HG03571 (cell line): ENCODE measurements at regions not wholly inside any gene's neighbourhood (a gene's known extent, or its start where the extent isn't known, plus 50 kb on each side); places are given as distances from the start of the nearest gene placed in this dataset.
"Not testable (repeated sequence)": the region's sequence is repeated elsewhere in the genome, so short reads cannot be mapped to it uniquely, and the experiment has no call there.

Experiments used
- ATAC-seq: cut with Tn5 transposase; IDR thresholded peaks from one replicate; pipeline ENCODE4 v1.9.1; 2021; ENCODE audit not compliant: unreplicated experiment

GRCh38 chr18:60209042-60209441, 163.5 kb downstream of the MC4R start:
- no peak for ATAC-seq

GRCh38 chr18:60202708-60203107, 169.9 kb downstream of the MC4R start:
- ATAC-seq, result no peak

GRCh38 chr18:60200558-60200957, 172.0 kb downstream of the MC4R start:
- ATAC-seq, result no peak

GRCh38 chr18:60199505-60199904, 173.1 kb downstream of the MC4R start:
- no peak for ATAC-seq

GRCh38 chr18:60197671-60198462, 174.7 kb downstream of the MC4R start:
- no peak for ATAC-seq

DNA sequence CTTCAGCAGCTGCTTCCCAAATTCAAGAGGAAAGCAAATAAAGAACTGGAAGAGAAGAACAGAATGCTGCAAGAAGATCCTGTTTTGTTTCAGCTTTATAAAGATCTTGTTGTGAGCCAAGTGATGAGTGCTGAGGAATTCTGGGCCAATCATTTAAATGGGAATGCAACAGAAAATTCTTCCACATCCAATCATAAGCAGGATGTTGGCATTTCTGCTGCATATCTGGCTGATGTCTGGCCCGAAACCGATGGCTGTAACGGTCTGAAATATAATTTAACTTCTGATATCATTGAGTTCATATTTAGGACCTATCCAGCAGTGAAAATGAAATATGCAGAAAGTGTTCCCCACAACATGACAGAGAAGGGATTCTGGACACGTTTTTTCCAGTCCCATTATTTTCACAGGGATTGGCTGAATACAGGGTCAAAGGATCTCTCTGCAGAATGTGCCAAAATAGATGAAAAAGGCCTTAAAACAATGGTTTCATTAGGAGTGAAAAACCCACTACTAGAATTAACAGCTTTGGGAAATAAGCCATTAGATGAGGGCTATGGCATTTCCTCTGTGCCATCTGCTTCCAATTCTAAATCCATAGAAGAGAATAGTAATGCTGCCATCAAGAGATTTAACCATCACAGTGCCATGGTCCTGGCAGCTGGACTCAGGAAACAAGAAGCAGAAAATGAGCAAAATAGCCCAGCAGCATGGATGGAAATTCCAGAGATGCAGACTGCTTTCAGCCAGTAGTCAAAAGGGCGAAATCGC, 175.6 kb downstream of the MC4R start:
- ATAC-seq, result no peak

DNA sequence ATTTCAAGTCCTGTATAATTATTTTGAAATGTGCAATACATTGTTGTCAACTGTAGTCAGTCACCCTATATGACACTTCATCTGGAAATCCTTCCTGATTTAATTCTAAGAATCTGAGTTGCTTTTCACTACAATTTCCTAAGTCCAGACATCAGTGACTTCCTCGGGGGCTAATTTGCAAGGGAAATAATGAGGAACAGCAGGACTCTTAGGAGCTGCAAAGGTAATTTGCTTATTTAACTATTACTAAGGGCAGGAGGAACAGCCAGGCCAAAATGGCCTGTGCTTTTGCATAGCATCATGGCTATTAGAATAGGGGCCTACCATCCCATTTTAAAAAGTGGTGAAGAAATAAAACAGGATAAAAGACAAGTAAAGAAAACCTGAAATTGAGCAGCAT, 178.8 kb downstream of the MC4R start:
- ATAC-seq, result no peak

- no peak for ATAC-seq
These were observed 180.6 kb downstream of the MC4R start for GRCh38 chr18:60191926-60192325.

GRCh38 chr18:60189856-60190255, 182.7 kb downstream of the MC4R start:
- no peak for ATAC-seq

DNA sequence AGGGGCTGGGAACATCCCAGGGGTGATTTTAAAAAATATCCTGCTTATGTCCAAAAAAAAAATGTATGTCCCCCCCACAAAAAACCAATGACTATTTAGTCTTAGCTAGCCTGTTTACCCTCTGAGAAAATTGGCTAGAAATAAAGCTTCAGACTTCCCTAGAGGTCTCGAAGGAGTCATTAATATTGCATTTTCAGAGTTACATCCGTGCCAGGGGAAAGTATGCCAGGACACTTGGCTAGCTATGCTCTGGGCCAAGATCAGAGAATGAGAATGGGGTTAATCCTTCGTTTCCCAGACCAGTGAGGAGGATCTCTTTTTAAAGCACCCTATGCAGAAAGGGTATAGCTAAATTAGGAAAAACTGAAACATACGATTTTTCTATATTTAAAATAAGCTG, 183.6 kb downstream of the MC4R start:
- no peak for ATAC-seq

DNA sequence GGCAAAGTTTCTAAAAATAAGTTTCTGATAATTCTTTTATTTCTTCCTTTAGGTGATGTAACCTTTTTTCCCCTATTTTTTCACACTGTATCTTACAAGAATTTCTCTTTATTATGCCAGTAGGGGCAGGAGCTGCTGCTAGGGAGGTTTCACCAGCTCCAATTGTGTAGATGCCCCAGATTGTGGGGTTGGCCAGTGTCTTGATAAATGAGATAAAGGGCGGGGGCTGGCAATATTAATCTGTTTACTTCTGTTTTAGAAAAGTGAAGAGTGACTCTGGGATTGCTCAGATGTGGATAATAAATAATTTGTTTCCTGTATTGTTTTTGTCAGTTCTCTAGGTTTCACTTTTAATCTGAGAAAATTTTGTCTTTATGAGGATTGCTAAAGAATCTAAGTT, 190.4 kb downstream of the MC4R start:
- no peak for ATAC-seq

GRCh38 chr18:60180671-60181070, 191.9 kb downstream of the MC4R start:
- no peak for ATAC-seq

- ATAC-seq, result not testable (repeated sequence)
These were observed 194.4 kb downstream of the MC4R start for GRCh38 chr18:60178224-60178623.

- ATAC-seq, result no peak
These were observed 196.3 kb downstream of the MC4R start for GRCh38 chr18:60176259-60176658.

GRCh38 chr18:60174832-60175231, 197.7 kb downstream of the MC4R start:
- ATAC-seq, result no peak

DNA sequence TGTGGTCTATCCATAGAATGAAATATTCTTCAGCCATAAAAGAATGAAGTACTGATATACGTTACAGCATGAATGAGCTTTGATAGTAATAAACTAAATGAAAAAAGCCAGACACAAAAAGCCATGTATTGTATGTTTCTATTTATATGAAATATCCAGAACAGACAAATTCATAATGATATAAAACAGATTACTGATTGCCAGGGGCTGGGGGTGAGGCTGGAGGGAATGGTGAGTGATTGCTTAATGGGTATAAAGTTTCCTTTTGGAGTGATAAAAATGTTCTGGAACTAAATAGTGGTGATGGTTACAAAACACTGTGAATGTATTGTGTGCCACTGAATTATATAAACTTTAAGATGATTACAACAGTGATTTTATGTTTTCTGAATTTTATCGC, 200.5 kb downstream of the MC4R start:
- ATAC-seq, result no peak

GRCh38 chr18:60163622-60164021, 209.0 kb downstream of the MC4R start:
- peak; percentile 95 for ATAC-seq

GRCh38 chr18:60162388-60162787, 210.2 kb downstream of the MC4R start:
- peak; percentile 42 for ATAC-seq

DNA sequence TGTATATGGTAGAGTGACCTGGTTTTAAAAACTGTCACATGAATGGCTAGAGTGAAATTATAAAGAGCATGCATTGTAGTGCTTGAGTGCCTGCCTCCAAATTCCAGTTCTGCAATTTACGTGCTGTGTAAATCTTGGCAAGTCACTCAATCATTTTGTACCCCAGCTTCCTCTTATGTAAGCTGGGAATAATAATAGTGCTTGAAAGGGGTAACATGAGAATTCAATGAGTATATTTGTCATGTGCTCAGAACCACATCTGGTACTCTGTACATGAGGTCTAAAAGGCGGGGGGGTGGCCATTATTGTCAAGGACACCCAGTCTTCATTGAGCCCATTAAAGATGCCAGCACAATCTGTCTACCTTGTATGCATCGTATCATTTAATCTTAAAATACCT, 214.8 kb downstream of the MC4R start:
- no peak for ATAC-seq

DNA sequence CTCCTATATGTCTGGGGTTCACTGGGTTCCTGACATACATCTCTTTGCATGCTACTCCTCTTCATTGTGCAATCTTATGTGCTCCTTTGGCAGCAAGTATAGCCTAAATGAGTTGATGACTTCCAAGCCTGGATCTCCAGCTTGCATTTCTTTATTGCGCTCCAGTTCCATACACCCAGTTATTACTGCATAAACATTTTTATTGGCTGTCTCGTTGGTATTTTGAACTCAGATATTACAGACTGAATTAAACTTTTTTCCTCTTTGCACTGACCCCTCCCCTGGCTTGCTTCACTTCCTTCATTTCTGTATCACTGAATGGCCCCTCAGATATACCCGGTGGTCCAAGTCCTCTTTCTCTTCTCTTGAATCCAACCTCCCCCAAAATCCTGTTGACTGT, 219.2 kb downstream of the MC4R start:
- ATAC-seq, result no peak

GRCh38 chr18:60149316-60149715, 223.3 kb downstream of the MC4R start:
- no peak for ATAC-seq

DNA sequence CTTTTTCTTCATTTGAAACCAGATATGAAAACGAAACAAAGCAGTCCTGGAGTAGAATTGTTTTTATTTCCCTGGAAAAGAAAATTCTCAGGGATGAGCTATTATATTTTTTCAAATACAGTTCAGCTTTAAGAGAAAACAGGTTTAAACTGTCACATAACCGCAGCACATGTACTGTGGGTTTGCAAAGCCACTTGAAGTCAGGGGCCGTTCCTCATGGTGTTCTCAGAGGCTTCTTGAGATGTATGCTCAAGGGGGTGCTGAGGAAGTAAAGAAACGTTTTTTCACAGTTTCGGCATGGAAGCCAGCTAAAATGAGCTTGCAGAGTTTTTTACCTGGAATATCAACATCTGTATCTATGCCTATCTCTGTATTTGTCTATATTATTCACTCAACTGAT, 225.3 kb downstream of the MC4R start:
- no peak for ATAC-seq
